Aorta (tissue), 5 donors: ENCODE measurements at regions not wholly inside any gene's neighbourhood (a gene's known extent, or its start where the extent isn't known, plus 50 kb on each side); places are given as distances from the start of the nearest gene placed in this dataset.
"Not testable (repeated sequence)": the region's sequence is repeated elsewhere in the genome, so short reads cannot be mapped to it uniquely, and the experiment has no call there.

Experiments used
- ATAC-seq: fragments of 200-7000 bp; cut with Tn5 transposase; one replicate; pipeline ENCODE4 v1.9.1; 2022; ENCODE audit warnings: moderate library complexity; ENCODE audit not compliant: low FRiP score
- DNase-seq, 2 donors: peaks; one replicate each; pipeline ENCODE4 v3.0.0-alpha.2; 2020
- H3K27ac ChIP-seq, 2 donors: one replicate each; pipeline ENCODE4 v1.5.1; 2013; ENCODE audit warnings: low read length in 2 of 2, mild to moderate bottlenecking in 2 of 2, moderate library complexity in 2 of 2, control low read depth in 1 of 2, inconsistent platforms in 1 of 2, low read depth in 1 of 2
- H3K27me3 ChIP-seq, 2 donors: one replicate each; pipeline ENCODE4 v1.6.1; 2013; ENCODE audit warnings: control low read depth in 1 of 2, low read length in 1 of 2, mild to moderate bottlenecking in 1 of 2, moderate library complexity in 1 of 2; ENCODE audit not compliant: insufficient read depth in 2 of 2, control insufficient read depth in 1 of 2
- H3K36me3 ChIP-seq, 2 donors: one replicate each; pipeline ENCODE4 v1.6.1; 2013; ENCODE audit warnings: control low read depth in 1 of 2, low read length in 1 of 2, mild to moderate bottlenecking in 1 of 2; ENCODE audit not compliant: insufficient read depth in 2 of 2, control insufficient read depth in 1 of 2
- H3K4me1 ChIP-seq, 2 donors: one replicate each; pipeline ENCODE4 v1.6.1; 2013; ENCODE audit warnings: low read length in 2 of 2, control low read depth in 1 of 2, mild to moderate bottlenecking in 1 of 2, moderate library complexity in 1 of 2; ENCODE audit not compliant: insufficient read depth in 2 of 2, control insufficient read depth in 1 of 2
- H3K4me3 ChIP-seq, 2 donors: one replicate each; pipeline ENCODE4 v1.5.1; 2013; ENCODE audit warnings: low read length in 2 of 2, control low read depth in 1 of 2, mild to moderate bottlenecking in 1 of 2
- H3K9me3 ChIP-seq: one replicate; pipeline ENCODE4 v1.6.1; 2013; ENCODE audit warnings: mild to moderate bottlenecking, low read length; ENCODE audit not compliant: control insufficient read depth
- WGBS, 2 donors: extraction: QIAGEN DNeasy Blood & Tissue Kit; methylation state at CpG; one replicate each; pipeline ENCODE4 v1.1.7; 2013; 5-methylcytosine and 5-hydroxymethylcytosine counted together
- intact Hi-C, 2 donors: fragments of 100-400 bp; cut with DNase I; formaldehyde crosslinking; loops; one replicate each; pipeline versions ENCODE4 v1.14.2 to v1.15.0; 2022
- donor health status: healthy with polysubstance abuse.
- donor health status: Bipolar disorder and iron deficiency.
- donor health status: DM: no; HTN: no; CAD: no.
- donor health status: DM: no; HTN: no; CAD: no.
- donor health status: DM: yes; HTN: yes; CAD: no.

- Histone ChIP-seq H3K4me1 (no peaks in the 10 kb centered on the region), H3K9me3 (no peaks in the 10 kb centered on the region), H3K27me3 (no peaks in the 10 kb centered on the region), H3K36me3 (no peaks in the 10 kb centered on the region), H3K27ac (no peak overlapping the region), H3K4me3 (no peak overlapping the region)
- 82 to 83% methylated on average over 7 of the region's 7 CpGs for WGBS, 2 donors
- intact Hi-C loops: no loop called here
- no peak for ATAC-seq
- DNase-seq: no peak
Measured at GRCh38 chr6:19399406-19399805, 437.8 kb upstream of the ID4 start.

DNA sequence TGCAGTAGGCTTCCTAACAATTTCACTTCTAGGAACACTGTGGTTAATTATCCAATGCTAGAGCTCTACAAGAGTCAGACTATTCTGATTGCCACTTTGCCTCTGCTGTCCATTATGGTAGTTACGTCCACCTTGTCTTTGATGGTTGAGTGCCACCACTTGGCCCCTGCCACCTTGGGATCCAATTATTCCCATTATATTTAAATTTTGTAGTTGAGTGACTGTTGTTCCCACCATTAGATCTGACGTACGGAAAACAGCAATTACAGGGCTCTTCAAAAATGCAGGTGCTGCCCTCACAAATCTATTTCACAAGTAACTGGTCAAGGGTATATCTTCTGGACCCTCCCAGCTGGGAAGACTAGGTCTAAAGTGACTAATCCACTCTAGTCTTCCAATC, 432.3 kb upstream of the ID4 start:
- intact Hi-C loops: not testable (repeated sequence)

DNA sequence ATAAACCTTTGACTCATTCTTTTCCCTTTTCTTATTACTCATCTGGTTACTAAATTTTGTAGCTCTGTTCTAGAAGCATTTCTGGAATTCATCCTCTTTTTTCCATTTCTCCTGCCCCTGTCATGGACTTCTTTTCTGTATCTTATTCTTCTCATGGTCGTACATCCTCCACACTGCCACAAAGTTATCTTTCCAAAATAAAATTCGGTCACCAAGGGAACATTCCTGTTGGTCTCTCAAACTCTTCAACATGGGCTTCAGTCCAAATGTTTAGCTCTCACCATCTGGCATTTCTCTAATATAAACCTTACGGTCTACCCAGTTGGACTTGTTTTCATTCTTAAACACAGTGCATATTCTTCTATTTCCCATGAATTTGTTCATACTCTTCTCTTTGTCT, 428.8 kb upstream of the ID4 start:
- 1 to 4% methylated on average over 3 of the region's 3 CpGs for WGBS, 2 donors
- H3K36me3 ChIP-seq: no peaks in the 10 kb centered on the region
- intact Hi-C loops: no loop called here
- no peak overlapping the region for H3K27ac ChIP-seq
- no peak for DNase-seq
- peaks cover 1 to 2% of the 10 kb centered on the region in 2 donors for H3K4me1 ChIP-seq
- no peak overlapping the region for H3K4me3 ChIP-seq
- no peaks in the 10 kb centered on the region for H3K27me3 ChIP-seq
- ATAC-seq: no peak
- peaks cover 1% of the 10 kb centered on the region for H3K9me3 ChIP-seq

More for the DNA sequence above, 432.3 kb upstream of the ID4 start:
- not testable (repeated sequence) for H3K4me3 ChIP-seq, ATAC-seq, H3K4me1 ChIP-seq, H3K9me3 ChIP-seq, DNase-seq, H3K27ac ChIP-seq, H3K36me3 ChIP-seq, H3K27me3 ChIP-seq
- 79 to 96% methylated on average over 3 of the region's 3 CpGs for WGBS, 2 donors

GRCh38 chr6:19410481-19410880, 426.7 kb upstream of the ID4 start:
- H3K4me1 ChIP-seq: peaks cover 1 to 2% of the 10 kb centered on the region in 2 donors
- no peak for DNase-seq
- intact Hi-C loops: loop anchor here in 1 of 2 donors (10.0 kb wide), 1 partner anchor 376 kb away; no protein-coding TSS in a partner anchor
- no peak overlapping the region for H3K4me3 ChIP-seq
- no peaks in the 10 kb centered on the region for H3K27me3 ChIP-seq
- ATAC-seq: no peak
- H3K27ac ChIP-seq: no peak overlapping the region
- peaks cover 1% of the 10 kb centered on the region for H3K9me3 ChIP-seq
- H3K36me3 ChIP-seq: no peaks in the 10 kb centered on the region

DNA sequence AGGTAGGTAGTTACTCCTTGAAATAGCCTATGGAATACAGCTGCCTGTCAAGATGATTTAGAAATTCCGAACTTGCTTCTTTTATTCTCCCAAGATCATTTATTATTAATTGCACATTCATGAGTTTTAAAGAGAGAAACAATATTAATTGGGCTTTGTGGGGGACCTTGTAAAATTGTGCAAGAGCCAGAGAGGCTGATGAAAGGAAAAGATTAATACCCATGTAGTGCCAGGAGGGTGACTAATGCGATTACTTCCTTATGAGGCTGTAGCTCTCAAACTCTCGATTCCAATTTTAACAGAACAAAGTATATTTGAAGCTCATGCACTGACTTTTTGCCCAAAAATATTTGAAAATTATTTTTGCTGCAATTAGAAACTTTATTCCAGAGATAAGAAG, 423.8 kb upstream of the ID4 start:
- DNase-seq (no peak), ATAC-seq (no peak)
- Histone ChIP-seq H3K27ac (no peak overlapping the region), H3K9me3 (no peaks in the 10 kb centered on the region), H3K36me3 (no peaks in the 10 kb centered on the region), H3K4me3 (no peak overlapping the region), H3K4me1 (peaks cover 1 to 2% of the 10 kb centered on the region in 2 donors), H3K27me3 (no peaks in the 10 kb centered on the region)
- WGBS, 2 donors: 22 to 32% methylated on average over 3 of the region's 3 CpGs
- intact Hi-C loops: loop anchor here in 1 of 2 donors (10.0 kb wide), 1 partner anchor 379 kb away; no protein-coding TSS in a partner anchor

DNA sequence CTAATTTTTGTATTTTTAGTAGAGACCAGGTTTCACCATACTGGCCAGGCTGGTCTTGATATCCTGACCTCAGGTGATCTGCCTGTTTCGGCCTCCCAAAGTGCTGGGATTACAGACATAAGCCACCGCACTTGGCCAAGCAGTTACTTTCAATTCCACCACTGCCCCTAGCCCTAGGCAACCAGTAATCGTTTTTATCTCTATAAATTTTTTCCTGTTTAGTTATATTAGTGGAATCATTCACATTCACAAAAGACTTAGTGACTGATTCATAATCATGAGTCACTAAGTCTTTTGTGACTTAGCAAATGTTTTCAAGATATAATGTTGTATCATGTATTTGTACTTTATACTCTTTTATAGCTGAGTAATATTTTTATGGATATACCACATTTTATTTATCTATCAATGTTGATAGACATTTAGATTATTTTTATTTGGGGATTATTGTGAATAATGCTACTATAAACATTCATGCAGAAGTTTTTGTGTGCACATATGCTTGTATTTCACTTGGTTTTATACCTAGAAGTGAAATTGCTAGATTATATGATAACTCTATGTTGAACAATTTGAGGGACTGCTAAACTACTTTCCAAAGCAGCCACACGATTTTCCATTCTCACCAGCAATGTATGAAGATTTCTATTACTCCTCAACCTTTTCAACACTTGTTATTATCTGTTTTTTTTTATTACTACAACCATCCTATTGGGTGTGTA, 421.4 kb upstream of the ID4 start:
- H3K36me3 ChIP-seq: no peaks in the 10 kb centered on the region
- no peak overlapping the region for H3K27ac ChIP-seq
- DNase-seq: no peak
- WGBS, 2 donors: 67 to 79% methylated on average over 4 of the region's 4 CpGs
- ATAC-seq: no peak
- no peak overlapping the region for H3K4me3 ChIP-seq
- intact Hi-C loops: loop anchor here in 1 of 2 donors (10.0 kb wide), 1 partner anchor 381 kb away; no protein-coding TSS in a partner anchor
- no peaks in the 10 kb centered on the region for H3K4me1 ChIP-seq
- H3K27me3 ChIP-seq: no peaks in the 10 kb centered on the region
- no peaks in the 10 kb centered on the region for H3K9me3 ChIP-seq

GRCh38 chr6:19416811-19417210, 420.4 kb upstream of the ID4 start:
- H3K36me3 ChIP-seq: no peaks in the 10 kb centered on the region
- no peaks in the 10 kb centered on the region for H3K4me1 ChIP-seq
- DNase-seq: no peak
- peak overlapping the region in 1 of 2 donors; percentile 18 for H3K4me3 ChIP-seq
- no peaks in the 10 kb centered on the region for H3K27me3 ChIP-seq
- no peak for ATAC-seq
- intact Hi-C loops: loop anchor here in 1 of 2 donors (10.0 kb wide), 1 partner anchor 382 kb away; no protein-coding TSS in a partner anchor
- no peak overlapping the region for H3K27ac ChIP-seq
- no peaks in the 10 kb centered on the region for H3K9me3 ChIP-seq

GRCh38 chr6:19417713-19418112, 419.5 kb upstream of the ID4 start:
- Histone ChIP-seq H3K9me3 (no peaks in the 10 kb centered on the region), H3K4me3 (no peak overlapping the region), H3K36me3 (no peaks in the 10 kb centered on the region), H3K27ac (no peak overlapping the region), H3K4me1 (no peaks in the 10 kb centered on the region), H3K27me3 (no peaks in the 10 kb centered on the region)
- intact Hi-C loops: loop anchor here in 1 of 2 donors (10.0 kb wide), 1 partner anchor 383 kb away; no protein-coding TSS in a partner anchor
- ATAC-seq (no peak), DNase-seq (no peak)

DNA sequence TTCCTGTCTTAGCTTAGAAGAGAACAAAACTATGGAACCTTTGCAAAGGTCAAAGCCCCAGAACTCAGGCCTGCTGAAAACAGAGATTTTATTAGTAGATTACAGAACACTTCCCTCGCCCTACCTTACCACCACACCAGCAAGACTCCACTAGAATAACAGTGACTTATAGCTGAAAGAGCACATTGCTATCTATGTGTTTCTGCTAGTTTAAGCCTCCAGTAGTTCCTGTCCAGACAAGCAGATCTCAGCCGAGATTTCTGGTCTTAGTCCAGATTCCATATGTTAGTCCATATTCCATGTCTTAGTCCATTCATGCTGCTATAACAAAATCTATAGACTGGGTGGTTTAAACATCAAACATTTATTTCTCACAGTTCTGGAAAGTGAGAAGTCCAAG, 412.3 kb upstream of the ID4 start:
- no peak overlapping the region for H3K27ac ChIP-seq
- DNase-seq (no peak), ATAC-seq (no peak)
- intact Hi-C loops: no loop called here
- 69 to 92% methylated on average over 2 of the region's 2 CpGs for WGBS, 2 donors
- H3K27me3 ChIP-seq: no peaks in the 10 kb centered on the region
- H3K36me3 ChIP-seq: no peaks in the 10 kb centered on the region
- H3K9me3 ChIP-seq: no peaks in the 10 kb centered on the region
- no peak overlapping the region for H3K4me3 ChIP-seq
- peaks cover 0 to 1% of the 10 kb centered on the region in 2 donors for H3K4me1 ChIP-seq
